Tongue (tissue), 1 donor: ENCODE measurements at regions not wholly inside any gene's neighbourhood (a gene's known extent, or its start where the extent isn't known, plus 50 kb on each side); places are given as distances from the start of the nearest gene placed in this dataset.
"Not testable (repeated sequence)": the region's sequence is repeated elsewhere in the genome, so short reads cannot be mapped to it uniquely, and the experiment has no call there.

Source experiments
- DNase-seq: peaks from one replicate; pipeline ENCODE4 v3.0.0-alpha.2; 2015

DNA sequence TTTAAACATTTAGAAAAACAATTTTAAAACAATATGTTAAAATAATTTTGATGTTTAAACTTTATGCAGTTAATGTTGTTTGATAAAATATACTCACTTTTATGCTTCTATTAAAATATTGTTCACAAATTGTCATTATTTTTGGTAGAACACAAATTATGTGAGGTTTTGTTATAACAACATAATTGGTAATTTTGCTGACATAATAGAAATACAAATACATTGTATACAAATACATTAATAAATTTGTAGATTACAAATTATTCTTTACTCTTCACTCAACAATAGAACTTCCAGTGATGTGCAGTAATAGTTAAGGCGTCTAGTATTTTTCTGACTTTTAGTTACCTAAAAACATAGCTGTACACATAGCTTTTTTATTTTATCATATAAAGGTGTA lies 1472.4 kb upstream of the ADGRL3 start:
- no peak for DNase-seq

DNA sequence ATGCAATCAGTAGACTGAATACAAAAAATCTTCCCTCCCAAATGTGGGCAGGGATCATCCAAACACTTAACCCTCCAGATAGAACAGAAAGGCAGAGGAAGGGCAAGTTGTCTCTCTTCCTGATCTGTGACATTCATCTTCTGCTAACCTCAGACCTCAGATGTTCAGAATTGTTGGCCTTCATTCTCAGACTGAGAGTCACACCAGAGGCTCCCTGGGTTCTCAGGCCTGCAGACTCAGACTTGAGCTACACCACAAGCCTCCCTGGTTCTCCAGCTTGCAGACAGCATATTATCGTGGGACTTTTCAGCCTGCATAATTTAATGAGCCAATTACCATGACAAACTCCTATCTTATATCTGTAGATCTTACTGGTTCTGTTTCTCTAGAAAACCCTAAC lies 1471.6 kb upstream of the ADGRL3 start:
- no peak for DNase-seq

DNA sequence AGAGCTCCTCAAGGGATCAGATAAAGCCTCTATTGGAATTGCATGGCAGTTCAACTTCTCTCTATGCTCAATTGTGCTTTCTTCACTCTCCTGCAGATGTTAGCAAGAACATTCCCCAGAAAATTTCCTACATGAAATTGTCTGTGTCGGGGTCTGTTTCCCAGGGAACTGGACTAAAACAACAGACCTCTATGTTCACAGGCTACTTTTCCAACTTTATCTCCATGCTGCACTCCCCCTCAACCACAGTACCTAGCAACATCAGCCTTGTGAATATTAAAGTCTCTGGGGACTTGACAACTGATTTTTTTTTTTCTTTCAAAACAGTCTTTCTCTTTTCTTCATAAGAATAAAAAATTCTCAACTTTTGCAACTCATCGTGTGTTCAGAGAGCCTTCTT lies 1470.8 kb upstream of the ADGRL3 start:
- no peak for DNase-seq

GRCh38 chr4:59748433-59748832 lies 1451.7 kb upstream of the ADGRL3 start:
- DNase-seq = no peak

DNA sequence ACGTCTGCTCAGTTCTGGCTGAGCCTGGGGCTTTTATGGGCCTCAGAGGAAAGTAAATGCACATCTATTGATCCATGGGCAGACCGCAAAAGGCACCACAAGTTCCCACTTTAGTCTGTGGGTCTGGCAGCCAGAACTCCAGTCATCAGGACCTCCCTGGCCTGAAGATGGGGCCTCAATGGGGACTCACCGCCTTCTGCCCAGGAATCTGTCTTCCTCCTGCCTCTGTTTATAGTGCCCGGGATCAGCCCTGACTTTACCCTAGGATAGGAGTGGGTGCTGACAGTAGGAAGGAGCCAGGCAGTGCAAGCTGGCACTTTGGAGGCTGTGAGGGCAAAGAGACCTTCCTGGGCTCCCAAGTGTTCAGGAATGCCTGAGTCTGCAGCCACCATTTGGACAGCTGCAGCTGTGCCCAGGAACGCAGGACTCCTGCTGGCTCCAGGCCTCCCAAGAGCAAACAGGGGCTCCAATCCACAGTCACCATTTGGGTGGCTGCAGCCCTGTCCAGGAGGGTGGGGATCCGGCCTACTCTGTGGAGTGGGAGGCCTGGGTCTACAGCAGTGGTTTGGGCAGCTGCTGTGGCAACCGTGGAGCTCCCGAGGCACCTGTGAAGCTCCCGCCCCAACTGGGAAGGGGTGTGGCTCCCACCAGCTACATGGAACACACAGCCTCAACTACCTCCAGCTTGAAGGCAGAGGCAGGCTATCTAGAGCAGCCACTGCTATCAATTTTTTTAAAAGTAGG lies 1440.9 kb upstream of the ADGRL3 start:
- no peak for DNase-seq

- DNase-seq = no peak
Measured at GRCh38 chr4:59762344-59762743, 1437.8 kb upstream of the ADGRL3 start.

GRCh38 chr4:59770601-59771264 lies 1429.4 kb upstream of the ADGRL3 start:
- DNase-seq = peak; percentile 72

GRCh38 chr4:59772641-59773139 lies 1427.4 kb upstream of the ADGRL3 start:
- no peak for DNase-seq

GRCh38 chr4:59780271-59780670 lies 1419.9 kb upstream of the ADGRL3 start:
- not testable (repeated sequence) for DNase-seq

DNA sequence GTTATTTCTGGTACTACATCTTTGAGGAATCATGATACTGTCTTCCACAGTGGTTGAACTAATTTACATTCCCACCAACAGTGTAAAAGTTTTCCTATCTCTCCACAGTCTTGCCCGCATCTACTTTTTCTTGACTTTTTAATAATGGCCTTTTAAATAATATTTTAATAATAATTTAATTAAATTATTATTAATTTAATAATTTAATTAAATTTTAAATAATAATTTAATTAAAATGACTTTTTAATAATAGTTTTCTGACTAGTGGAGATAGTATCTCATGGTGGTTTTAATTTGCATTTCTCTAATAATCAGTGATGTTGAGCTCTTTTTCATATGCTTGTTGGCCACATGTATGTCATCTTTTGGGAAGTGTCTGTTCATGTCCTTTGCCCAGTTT lies 1395.0 kb upstream of the ADGRL3 start:
- no peak for DNase-seq

- no peak for DNase-seq
Measured at GRCh38 chr4:59814402-59815010, 1385.6 kb upstream of the ADGRL3 start.

GRCh38 chr4:59818656-59819055 lies 1381.5 kb upstream of the ADGRL3 start:
- no peak for DNase-seq

DNA sequence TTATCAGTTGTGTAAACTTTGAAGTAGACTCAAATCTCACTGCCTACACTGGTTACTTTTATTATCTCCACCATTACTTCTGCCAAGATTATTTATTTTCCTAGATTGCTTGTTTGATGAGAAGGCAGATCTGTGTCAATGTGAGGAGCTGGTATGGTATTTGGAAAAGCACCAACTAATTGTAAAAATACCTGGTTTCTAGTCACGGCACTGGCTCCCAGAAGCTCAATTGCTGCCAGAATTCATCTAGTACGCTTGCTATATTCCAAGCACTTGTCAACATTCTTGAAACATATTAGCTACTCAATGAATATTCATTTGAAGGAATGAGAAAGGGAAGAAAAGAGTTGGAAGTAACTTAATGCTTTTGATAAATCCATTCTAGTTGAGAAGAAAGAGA lies 1376.8 kb upstream of the ADGRL3 start:
- DNase-seq = no peak

DNA sequence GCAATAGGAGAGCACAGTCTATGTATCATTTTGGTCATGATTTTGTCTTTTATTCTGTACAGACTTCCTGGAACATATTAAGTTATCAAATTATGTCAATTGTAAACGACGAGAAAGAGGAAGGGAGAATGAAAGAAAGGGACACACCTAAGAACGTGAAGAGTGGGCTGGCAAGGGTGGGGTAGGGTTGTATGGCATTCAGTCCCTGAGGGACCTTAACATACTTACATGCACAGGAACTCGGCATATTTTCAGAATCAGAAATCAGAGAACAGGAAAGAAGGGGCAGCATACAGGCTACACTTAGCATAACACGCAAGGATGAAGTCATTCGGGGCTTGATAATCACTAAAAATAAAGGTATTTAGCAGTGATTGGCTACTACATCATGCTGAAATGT lies 1375.0 kb upstream of the ADGRL3 start:
- no peak for DNase-seq

GRCh38 chr4:59831746-59832145 lies 1368.4 kb upstream of the ADGRL3 start:
- no peak for DNase-seq

- DNase-seq = no peak
Measured at GRCh38 chr4:59834943-59835342, 1365.2 kb upstream of the ADGRL3 start.

- no peak for DNase-seq
Measured at GRCh38 chr4:59837751-59838150, 1362.4 kb upstream of the ADGRL3 start.

DNA sequence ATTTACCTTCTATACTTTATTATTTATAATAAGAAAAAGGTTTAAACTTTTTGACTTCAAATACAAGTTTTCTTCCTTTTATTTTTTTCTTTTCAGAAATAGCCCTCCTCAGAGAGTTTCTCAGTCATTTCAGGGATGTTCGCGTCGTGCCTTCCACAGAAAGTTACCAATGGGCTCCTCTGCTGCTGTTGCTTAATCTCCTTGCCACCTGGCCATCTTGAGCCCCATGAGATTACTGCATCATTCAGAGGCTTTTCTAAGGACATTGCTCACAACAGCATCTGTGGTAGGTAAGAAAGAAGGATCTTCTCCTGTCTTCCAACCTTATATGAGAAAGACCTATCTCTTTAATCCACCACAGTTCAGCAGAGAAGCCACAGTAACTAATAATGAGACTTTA lies 1361.9 kb upstream of the ADGRL3 start:
- DNase-seq = no peak

DNA sequence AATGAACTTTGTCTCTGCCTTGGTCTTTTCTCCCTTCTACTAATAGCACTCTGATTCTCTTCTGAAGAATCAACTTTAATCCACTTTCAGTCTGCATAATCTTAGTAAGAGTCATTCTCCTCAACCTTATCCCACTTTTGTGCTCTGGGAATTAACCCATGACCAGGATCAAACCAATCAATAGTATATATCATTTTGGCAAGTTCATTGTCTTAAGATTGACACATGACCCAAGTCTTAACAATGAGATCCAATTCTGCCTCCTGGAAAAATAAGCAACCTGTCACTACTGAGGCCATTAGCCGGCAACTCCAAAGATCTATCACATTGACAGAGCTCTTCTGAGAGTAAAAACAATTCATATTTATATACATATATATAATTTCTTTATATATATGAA lies 1358.4 kb upstream of the ADGRL3 start:
- no peak for DNase-seq

GRCh38 chr4:59848457-59848856 lies 1351.7 kb upstream of the ADGRL3 start:
- no peak for DNase-seq

GRCh38 chr4:59855630-59856352 lies 1344.3 kb upstream of the ADGRL3 start:
- no peak for DNase-seq

- DNase-seq = no peak
Measured at GRCh38 chr4:59869056-59869455, 1331.1 kb upstream of the ADGRL3 start.

- no peak for DNase-seq
Measured at GRCh38 chr4:59869559-59869958, 1330.6 kb upstream of the ADGRL3 start.
